ENCODE measurements at regions not wholly inside any gene's neighbourhood (a gene's known extent, or its start where the extent isn't known, plus 50 kb on each side); places are given as distances from the start of the nearest gene placed in this dataset.

GRCh38 chr5:126357585-126358342, 65.4 kb upstream of the GRAMD2B start:
- TF ChIP-seq CTCF (IDR thresholded peaks at IDR 0.05) (no peak), POLR2A (IDR thresholded peaks at IDR 0.05) (no peak), EP300 (IDR thresholded peaks at IDR 0.05) (no peak)

All from tibial nerve (tissue), 4 donors.